Spleen (tissue), 11 donors: ENCODE measurements at regions not wholly inside any gene's neighbourhood (a gene's known extent, or its start where the extent isn't known, plus 50 kb on each side); places are given as distances from the start of the nearest gene placed in this dataset.

Source experiments
- DNase-seq: peaks from one replicate; pipeline ENCODE4 v3.0.0-alpha.2; 2020
- H3K27ac ChIP-seq, 8 donors: fragments of 200-600 bp; sonication (generic) in 7 of 8; 1 replicate in 4 of 8; 2 replicates in 4 of 8; pipeline versions ENCODE4 v1.5.0 to v1.8.0; 2016 to 2021; ENCODE audit warnings: inconsistent platforms in 4 of 8, mild to moderate bottlenecking in 4 of 8, moderate library complexity in 1 of 8
- H3K27me3 ChIP-seq, 7 donors: fragments of 200-600 bp; sonication (generic) in 6 of 7; replicated peaks in 1 of 7; 1 replicate in 4 of 7; 2 replicates in 3 of 7; pipeline versions ENCODE4 v1.5.0 to v1.8.0; 2016 to 2021; ENCODE audit warnings: inconsistent platforms in 3 of 7, mild to moderate bottlenecking in 1 of 7
- H3K36me3 ChIP-seq, 6 donors: fragments of 200-600 bp; sonication (generic) in 5 of 6; 1 replicate in 4 of 6; 2 replicates in 2 of 6; pipeline versions ENCODE4 v1.5.0 to v1.8.0; 2016 to 2021; ENCODE audit warnings: inconsistent platforms in 2 of 6
- H3K4me1 ChIP-seq, 6 donors: fragments of 200-600 bp; sonication (generic) in 5 of 6; 1 replicate in 3 of 6; 2 replicates in 3 of 6; pipeline versions ENCODE4 v1.5.0 to v1.8.0; 2016 to 2021; ENCODE audit warnings: inconsistent platforms in 3 of 6
- H3K4me3 ChIP-seq, 8 donors: fragments of 200-600 bp; sonication (generic) in 7 of 8; 1 replicate in 4 of 8; 2 replicates in 4 of 8; pipeline versions ENCODE4 v1.5.0 to v1.8.0; 2016 to 2021; ENCODE audit warnings: inconsistent platforms in 4 of 8, mild to moderate bottlenecking in 4 of 8, moderate library complexity in 2 of 8
- H3K9me3 ChIP-seq, 8 donors: fragments of 200-600 bp; sonication (generic) in 7 of 8; 1 replicate in 4 of 8; 2 replicates in 4 of 8; pipeline versions ENCODE4 v1.5.0 to v1.8.0; 2016 to 2021; ENCODE audit warnings: inconsistent platforms in 4 of 8
- POLR2A ChIP-seq, 3 donors: fragments of 450-650 bp; IDR thresholded peaks; one replicate each; pipeline ENCODE4 v1.5.1; 2017; ENCODE audit warnings: antibody characterized with exemption in 3 of 3, mild to moderate bottlenecking in 1 of 3
- POLR2AphosphoS5 ChIP-seq, 3 donors: sonication (generic); formaldehyde crosslinking; IDR thresholded peaks; one replicate each; pipeline ENCODE4 v1.5.1; 2017; ENCODE audit warnings: antibody characterized with exemption in 3 of 3
- whole genome bisulfite sequencing, 5 donors: extraction: QIAGEN DNeasy Blood & Tissue Kit in 3 of 5; methylation state at CpG; one replicate each; pipeline versions ENCODE4 v1.1.5 to v1.1.7; 2013 to 2018; 5-methylcytosine and 5-hydroxymethylcytosine counted together
- intact Hi-C: fragments of 100-400 bp; cut with DNase I; formaldehyde crosslinking; loops from one replicate; pipeline ENCODE4 v1.15.0; 2023; ENCODE audit warnings: low total_unique reads
- TF ChIP-seq, protein P1 (sequence below), 11 experiments: fragments of 200-600 bp in 7 of 11; fragments of 450-650 bp in 4 of 11; sonication (generic) in 4 of 11; IDR thresholded peaks in 8 of 11; conservative IDR thresholded peaks in 3 of 11; 1 replicate in 7 of 11; 2 replicates in 4 of 11; pipeline versions ENCODE4 v1.4.0 to v1.8.0; 2016 to 2021; ENCODE audit warnings: antibody characterized with exemption in 11 of 11, inconsistent platforms in 4 of 11, mild to moderate bottlenecking in 1 of 11
- donor health status: healthy with polysubstance abuse.
- donor health status: DM: no; HTN: no; CAD: no; lungs with moderate emphysema.
- donor health status: DM: no; HTN: no; CAD: no.
- donor health status: Bipolar disorder and iron deficiency.
- donor health status: healthy.
- donor health status: DM: no; HTN: no; CAD: no.
- donor health status: DM: yes; HTN: yes; CAD: no.

DNA sequence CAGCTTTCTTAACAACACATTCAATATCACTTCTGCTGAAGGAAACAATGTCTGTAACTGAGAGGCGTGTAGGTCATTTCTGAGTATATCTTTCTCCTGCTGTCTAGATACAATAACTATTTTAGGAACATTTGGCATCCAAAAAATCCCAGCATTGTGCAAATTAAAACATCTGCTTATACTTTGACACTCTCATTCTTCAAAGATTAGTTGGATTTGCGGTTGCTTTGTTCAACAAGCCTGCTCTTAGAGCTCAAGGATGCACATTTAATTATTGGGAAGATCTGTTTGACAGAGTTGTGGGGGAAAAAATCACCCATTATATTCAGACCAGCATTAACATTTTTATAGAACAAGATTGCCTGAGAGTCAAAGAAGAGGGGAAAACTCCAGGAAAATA is 449.5 kb upstream of the HNRNPA3 start:
- Histone ChIP-seq H3K4me3 (no peak overlapping the region), H3K27me3 (peaks cover 0 to 5% (median 0%) of the 10 kb centered on the region in 7 donors), H3K27ac (no peak overlapping the region), H3K4me1 (no peaks in the 10 kb centered on the region), H3K36me3 (no peaks in the 10 kb centered on the region), H3K9me3 (no peaks in the 10 kb centered on the region)
- intact Hi-C loops = no loop called here
- no peak for DNase-seq
- 81 to 90% (median 87%) methylated on average over 2 of the region's 2 CpGs for WGBS, 5 donors
- TF ChIP-seq POLR2AphosphoS5 (IDR thresholded peaks at IDR 0.05) (no peak), POLR2A (IDR thresholded peaks at IDR 0.05) (no peak)
- TF ChIP-seq, protein P1, sequence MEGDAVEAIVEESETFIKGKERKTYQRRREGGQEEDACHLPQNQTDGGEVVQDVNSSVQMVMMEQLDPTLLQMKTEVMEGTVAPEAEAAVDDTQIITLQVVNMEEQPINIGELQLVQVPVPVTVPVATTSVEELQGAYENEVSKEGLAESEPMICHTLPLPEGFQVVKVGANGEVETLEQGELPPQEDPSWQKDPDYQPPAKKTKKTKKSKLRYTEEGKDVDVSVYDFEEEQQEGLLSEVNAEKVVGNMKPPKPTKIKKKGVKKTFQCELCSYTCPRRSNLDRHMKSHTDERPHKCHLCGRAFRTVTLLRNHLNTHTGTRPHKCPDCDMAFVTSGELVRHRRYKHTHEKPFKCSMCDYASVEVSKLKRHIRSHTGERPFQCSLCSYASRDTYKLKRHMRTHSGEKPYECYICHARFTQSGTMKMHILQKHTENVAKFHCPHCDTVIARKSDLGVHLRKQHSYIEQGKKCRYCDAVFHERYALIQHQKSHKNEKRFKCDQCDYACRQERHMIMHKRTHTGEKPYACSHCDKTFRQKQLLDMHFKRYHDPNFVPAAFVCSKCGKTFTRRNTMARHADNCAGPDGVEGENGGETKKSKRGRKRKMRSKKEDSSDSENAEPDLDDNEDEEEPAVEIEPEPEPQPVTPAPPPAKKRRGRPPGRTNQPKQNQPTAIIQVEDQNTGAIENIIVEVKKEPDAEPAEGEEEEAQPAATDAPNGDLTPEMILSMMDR (IDR thresholded peaks at IDR 0.05 in 8 of 11, conservative IDR thresholded peaks at IDR 0.05 in 3 of 11) = no peak

DNA sequence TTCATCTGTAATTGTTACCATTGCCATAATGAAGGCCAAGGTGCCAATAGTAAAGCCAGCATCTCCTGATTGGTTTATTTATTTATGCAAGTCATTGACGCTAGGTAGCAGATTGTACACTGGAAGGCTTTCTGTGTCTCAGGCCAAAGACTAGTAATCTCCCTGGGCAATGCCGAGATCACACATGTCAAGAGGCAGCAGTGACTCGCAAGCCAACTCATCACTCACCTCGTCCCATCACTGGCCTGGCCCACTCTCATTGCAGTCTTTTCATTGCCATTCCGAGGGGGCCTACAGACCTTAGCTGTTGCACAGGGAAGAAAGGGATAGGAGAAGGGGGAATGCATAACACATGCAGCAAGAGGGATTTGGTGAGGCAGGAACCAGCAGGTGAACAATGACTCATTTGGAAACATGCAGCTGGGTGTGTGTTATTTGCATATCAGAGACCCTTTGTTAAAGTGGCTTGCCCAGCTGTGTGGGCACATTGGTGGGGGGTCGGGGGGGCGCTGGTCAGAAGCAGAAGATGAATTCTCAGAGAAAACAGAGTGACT is 448.7 kb upstream of the HNRNPA3 start:
- H3K4me1 ChIP-seq = no peaks in the 10 kb centered on the region
- peaks cover 0 to 5% (median 0%) of the 10 kb centered on the region in 7 donors for H3K27me3 ChIP-seq
- WGBS, 5 donors = 60 to 78% (median 70%) methylated on average over 7 of the region's 7 CpGs
- intact Hi-C loops = no loop called here
- no peaks in the 10 kb centered on the region for H3K9me3 ChIP-seq
- no peaks in the 10 kb centered on the region for H3K36me3 ChIP-seq
- TF ChIP-seq, protein P1 (IDR thresholded peaks at IDR 0.05 in 8 of 11, conservative IDR thresholded peaks at IDR 0.05 in 3 of 11) = no peak
- no peak for TF ChIP-seq POLR2AphosphoS5 (IDR thresholded peaks at IDR 0.05)
- TF ChIP-seq POLR2A (IDR thresholded peaks at IDR 0.05) = no peak
- no peak for DNase-seq
- H3K4me3 ChIP-seq = no peak overlapping the region
- no peak overlapping the region for H3K27ac ChIP-seq

DNA sequence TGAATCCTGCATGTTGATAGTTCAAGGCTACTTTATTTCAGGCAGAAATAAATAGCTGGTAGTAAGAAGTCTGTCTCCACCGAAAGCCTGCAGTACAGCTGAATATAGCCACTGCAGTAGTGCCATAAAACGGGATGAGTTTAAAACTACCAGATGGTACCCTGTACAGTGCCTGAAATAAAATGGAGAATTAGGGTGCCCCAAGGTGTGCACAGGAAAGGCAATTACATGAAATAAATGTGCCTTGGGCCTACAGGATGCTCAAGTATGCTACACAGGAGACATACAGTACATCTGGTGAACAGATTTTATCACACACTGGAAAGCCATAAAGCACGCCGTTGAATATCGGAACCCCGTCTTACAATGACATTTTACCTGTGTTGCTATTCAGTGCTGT is 447.7 kb upstream of the HNRNPA3 start:
- H3K4me3 ChIP-seq = no peak overlapping the region
- H3K27ac ChIP-seq = no peak overlapping the region
- H3K27me3 ChIP-seq = peaks cover 0 to 5% (median 0%) of the 10 kb centered on the region in 7 donors
- 91 to 96% (median 95%) methylated on average over 6 of the region's 6 CpGs for WGBS, 5 donors
- no peaks in the 10 kb centered on the region for H3K9me3 ChIP-seq
- no peak for TF ChIP-seq POLR2AphosphoS5 (IDR thresholded peaks at IDR 0.05)
- TF ChIP-seq, protein P1 (IDR thresholded peaks at IDR 0.05 in 8 of 11, conservative IDR thresholded peaks at IDR 0.05 in 3 of 11) = no peak
- no peak for TF ChIP-seq POLR2A (IDR thresholded peaks at IDR 0.05)
- H3K4me1 ChIP-seq = no peaks in the 10 kb centered on the region
- H3K36me3 ChIP-seq = no peaks in the 10 kb centered on the region
- no peak for DNase-seq
- intact Hi-C loops = no loop called here

DNA sequence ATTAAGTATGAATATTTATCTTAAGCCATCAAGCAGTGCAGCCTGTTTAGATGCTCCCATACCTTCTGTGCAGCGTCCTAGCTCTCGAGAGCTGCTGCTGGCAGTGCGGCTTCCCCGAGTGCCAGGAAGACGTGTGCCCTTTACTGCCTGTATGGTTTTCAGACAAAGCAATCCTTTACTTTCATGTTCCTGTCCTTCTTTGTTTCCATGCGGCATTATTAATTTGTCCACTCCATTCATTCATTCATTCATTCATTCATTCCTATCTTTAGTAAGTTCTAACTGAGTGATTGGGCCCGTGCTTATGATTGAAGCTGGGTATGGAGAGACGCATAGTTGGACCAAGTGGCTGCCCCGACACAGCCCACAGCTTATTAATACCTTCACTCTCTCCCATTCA is 446.6 kb upstream of the HNRNPA3 start:
- Histone ChIP-seq H3K4me1 (no peaks in the 10 kb centered on the region), H3K36me3 (no peaks in the 10 kb centered on the region), H3K27me3 (peaks cover 0 to under 1% (median 0%) of the 10 kb centered on the region in 7 donors), H3K9me3 (no peaks in the 10 kb centered on the region), H3K4me3 (no peak overlapping the region), H3K27ac (no peak overlapping the region)
- intact Hi-C loops = no loop called here
- 86 to 97% (median 95%) methylated on average over 8 to 9 of the region's 9 CpGs for WGBS, 5 donors
- no peak for TF ChIP-seq POLR2A (IDR thresholded peaks at IDR 0.05)
- TF ChIP-seq, protein P1 (IDR thresholded peaks at IDR 0.05 in 8 of 11, conservative IDR thresholded peaks at IDR 0.05 in 3 of 11) = no peak
- TF ChIP-seq POLR2AphosphoS5 (IDR thresholded peaks at IDR 0.05) = no peak
- DNase-seq = no peak
